K562 (cell line): ENCODE measurements at regions not wholly inside any gene's neighbourhood (a gene's known extent, or its start where the extent isn't known, plus 50 kb on each side); places are given as distances from the start of the nearest gene placed in this dataset.

ENCODE experiments used
- HDGF ChIP-seq: fragments of 450-650 bp; IDR thresholded peaks from 2 replicates; pipeline ENCODE4 v1.6.1; 2016
- KDM1A ChIP-seq, 2 experiments: fragments of 450-650 bp; IDR thresholded peaks; 2 replicates each; pipeline ENCODE4 v1.6.1; 2016; ENCODE audit warnings: mild to moderate bottlenecking in 2 of 2
- NFE2L1 ChIP-seq: fragments of 450-650 bp; IDR thresholded peaks from 2 replicates; pipeline ENCODE4 v1.6.1; 2016; ENCODE audit warnings: missing genetic modification characterization, low read depth, mild to moderate bottlenecking, missing compliant biosample characterization, moderate library complexity, borderline replicate concordance
- POLR2A ChIP-seq: fragments of 450-650 bp; conservative IDR thresholded peaks from 2 replicates; pipeline ENCODE4 v1.6.1; 2016
- RBM22 ChIP-seq: fragments of 200-400 bp; formaldehyde crosslinking; IDR thresholded peaks from 2 replicates; pipeline ENCODE4 v1.6.1; 2018; ENCODE audit warnings: low read length, low read depth; ENCODE audit not compliant: poor library complexity, severe bottlenecking
- SAFB2 ChIP-seq: fragments of 200-400 bp; formaldehyde crosslinking; IDR thresholded peaks from 2 replicates; pipeline ENCODE4 v1.6.1; 2018; ENCODE audit warnings: borderline replicate concordance, low read length, low read depth, moderate library complexity; ENCODE audit not compliant: severe bottlenecking
- SRSF1 ChIP-seq: fragments of 200-400 bp; formaldehyde crosslinking; IDR thresholded peaks from 2 replicates; pipeline ENCODE4 v1.6.1; 2017; ENCODE audit warnings: mild to moderate bottlenecking, low read depth, low read length, moderate library complexity
- TF ChIP-seq, protein P1 (sequence below): fragments of 250-450 bp; sonication (Bioruptor Pico); IDR thresholded peaks from 2 replicates; pipeline ENCODE4 v1.8.0; 2022; ENCODE audit warnings: inconsistent platforms, mild to moderate bottlenecking, moderate library complexity, borderline replicate concordance
- TF ChIP-seq, protein P2 (sequence below): fragments of 450-650 bp; IDR thresholded peaks from 2 replicates; pipeline ENCODE4 v1.6.1; 2017; ENCODE audit warnings: antibody characterized with exemption, mild to moderate bottlenecking
- TF ChIP-seq, protein P3 (sequence below), 3 experiments: IDR thresholded peaks in 2 of 3; conservative IDR thresholded peaks in 1 of 3; 2 replicates each; pipeline ENCODE4 v1.5.1; 2011 to 2012; ENCODE audit warnings: low read length in 3 of 3, mild to moderate bottlenecking in 3 of 3, control low read depth in 2 of 3, improper control_type of control experiment in 1 of 3, inconsistent platforms in 1 of 3, low read depth in 1 of 3, mixed read lengths in 1 of 3, moderate library complexity in 1 of 3; ENCODE audit not compliant: insufficient read depth in 2 of 3

DNA sequence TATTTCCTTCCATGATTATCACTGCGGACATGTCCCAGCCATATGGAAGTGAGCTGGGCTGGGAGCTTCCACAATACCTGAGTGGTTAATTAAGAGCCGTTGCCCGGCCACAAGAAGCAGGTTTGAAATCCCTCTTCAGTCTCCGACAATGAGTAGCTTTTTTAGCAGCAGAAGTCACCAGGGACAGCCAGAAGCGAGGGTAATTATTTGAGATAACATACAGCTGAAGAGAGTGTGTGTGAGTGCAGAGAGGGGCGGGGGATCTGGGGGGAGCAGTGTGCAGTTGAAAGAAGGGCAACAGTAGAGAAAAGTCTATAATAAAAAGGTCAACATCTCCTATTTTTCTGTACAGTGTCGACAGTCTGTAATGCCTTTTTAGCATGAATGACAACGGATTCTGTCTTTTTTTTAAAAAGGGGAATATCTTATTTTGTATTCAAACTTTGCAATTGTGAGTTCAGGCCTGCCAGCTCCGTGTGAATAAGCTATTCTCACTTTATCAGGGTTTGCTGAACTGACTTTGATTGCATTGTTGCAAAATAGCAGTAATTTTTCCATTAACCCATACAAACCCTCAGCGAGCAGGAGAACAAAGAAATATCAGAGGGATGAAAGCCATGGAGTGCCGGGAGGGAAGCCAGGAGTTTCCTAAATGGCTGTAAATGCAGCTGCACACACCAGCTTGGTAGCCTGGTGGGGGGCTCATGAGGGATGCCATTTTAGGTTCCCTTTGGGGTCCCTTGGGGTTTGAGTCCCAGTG is 220.3 kb upstream of the IRX3 start:
- TF ChIP-seq RBM22 = no peak
- no peak for TF ChIP-seq SAFB2
- no peak for TF ChIP-seq POLR2A
- no peak for TF ChIP-seq SRSF1
- TF ChIP-seq, protein P1, sequence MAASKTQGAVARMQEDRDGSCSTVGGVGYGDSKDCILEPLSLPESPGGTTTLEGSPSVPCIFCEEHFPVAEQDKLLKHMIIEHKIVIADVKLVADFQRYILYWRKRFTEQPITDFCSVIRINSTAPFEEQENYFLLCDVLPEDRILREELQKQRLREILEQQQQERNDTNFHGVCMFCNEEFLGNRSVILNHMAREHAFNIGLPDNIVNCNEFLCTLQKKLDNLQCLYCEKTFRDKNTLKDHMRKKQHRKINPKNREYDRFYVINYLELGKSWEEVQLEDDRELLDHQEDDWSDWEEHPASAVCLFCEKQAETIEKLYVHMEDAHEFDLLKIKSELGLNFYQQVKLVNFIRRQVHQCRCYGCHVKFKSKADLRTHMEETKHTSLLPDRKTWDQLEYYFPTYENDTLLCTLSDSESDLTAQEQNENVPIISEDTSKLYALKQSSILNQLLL (CRISPR knock-in tag) = no peak
- TF ChIP-seq, protein P2, sequence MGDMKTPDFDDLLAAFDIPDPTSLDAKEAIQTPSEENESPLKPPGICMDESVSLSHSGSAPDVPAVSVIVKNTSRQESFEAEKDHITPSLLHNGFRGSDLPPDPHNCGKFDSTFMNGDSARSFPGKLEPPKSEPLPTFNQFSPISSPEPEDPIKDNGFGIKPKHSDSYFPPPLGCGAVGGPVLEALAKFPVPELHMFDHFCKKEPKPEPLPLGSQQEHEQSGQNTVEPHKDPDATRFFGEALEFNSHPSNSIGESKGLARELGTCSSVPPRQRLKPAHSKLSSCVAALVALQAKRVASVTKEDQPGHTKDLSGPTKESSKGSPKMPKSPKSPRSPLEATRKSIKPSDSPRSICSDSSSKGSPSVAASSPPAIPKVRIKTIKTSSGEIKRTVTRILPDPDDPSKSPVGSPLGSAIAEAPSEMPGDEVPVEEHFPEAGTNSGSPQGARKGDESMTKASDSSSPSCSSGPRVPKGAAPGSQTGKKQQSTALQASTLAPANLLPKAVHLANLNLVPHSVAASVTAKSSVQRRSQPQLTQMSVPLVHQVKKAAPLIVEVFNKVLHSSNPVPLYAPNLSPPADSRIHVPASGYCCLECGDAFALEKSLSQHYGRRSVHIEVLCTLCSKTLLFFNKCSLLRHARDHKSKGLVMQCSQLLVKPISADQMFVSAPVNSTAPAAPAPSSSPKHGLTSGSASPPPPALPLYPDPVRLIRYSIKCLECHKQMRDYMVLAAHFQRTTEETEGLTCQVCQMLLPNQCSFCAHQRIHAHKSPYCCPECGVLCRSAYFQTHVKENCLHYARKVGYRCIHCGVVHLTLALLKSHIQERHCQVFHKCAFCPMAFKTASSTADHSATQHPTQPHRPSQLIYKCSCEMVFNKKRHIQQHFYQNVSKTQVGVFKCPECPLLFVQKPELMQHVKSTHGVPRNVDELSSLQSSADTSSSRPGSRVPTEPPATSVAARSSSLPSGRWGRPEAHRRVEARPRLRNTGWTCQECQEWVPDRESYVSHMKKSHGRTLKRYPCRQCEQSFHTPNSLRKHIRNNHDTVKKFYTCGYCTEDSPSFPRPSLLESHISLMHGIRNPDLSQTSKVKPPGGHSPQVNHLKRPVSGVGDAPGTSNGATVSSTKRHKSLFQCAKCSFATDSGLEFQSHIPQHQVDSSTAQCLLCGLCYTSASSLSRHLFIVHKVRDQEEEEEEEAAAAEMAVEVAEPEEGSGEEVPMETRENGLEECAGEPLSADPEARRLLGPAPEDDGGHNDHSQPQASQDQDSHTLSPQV = no peak
- TF ChIP-seq NFE2L1 = no peak
- TF ChIP-seq KDM1A (IDR thresholded peaks at IDR 0.05) = no peak
- TF ChIP-seq HDGF = no peak
- TF ChIP-seq, protein P3, sequence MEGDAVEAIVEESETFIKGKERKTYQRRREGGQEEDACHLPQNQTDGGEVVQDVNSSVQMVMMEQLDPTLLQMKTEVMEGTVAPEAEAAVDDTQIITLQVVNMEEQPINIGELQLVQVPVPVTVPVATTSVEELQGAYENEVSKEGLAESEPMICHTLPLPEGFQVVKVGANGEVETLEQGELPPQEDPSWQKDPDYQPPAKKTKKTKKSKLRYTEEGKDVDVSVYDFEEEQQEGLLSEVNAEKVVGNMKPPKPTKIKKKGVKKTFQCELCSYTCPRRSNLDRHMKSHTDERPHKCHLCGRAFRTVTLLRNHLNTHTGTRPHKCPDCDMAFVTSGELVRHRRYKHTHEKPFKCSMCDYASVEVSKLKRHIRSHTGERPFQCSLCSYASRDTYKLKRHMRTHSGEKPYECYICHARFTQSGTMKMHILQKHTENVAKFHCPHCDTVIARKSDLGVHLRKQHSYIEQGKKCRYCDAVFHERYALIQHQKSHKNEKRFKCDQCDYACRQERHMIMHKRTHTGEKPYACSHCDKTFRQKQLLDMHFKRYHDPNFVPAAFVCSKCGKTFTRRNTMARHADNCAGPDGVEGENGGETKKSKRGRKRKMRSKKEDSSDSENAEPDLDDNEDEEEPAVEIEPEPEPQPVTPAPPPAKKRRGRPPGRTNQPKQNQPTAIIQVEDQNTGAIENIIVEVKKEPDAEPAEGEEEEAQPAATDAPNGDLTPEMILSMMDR (IDR thresholded peaks at IDR 0.05 in 2 of 3, conservative IDR thresholded peaks at IDR 0.05 in 1 of 3; ENCODE audit: insufficient read depth in 2 of 3, low read depth in 1 of 3, low read length in 3 of 3) = no peak
